Tibial artery (tissue), 4 donors: ENCODE measurements at regions not wholly inside any gene's neighbourhood (a gene's known extent, or its start where the extent isn't known, plus 50 kb on each side); places are given as distances from the start of the nearest gene placed in this dataset.

Source experiments
- DNase-seq, 2 donors: peaks; one replicate each; pipeline ENCODE4 v3.0.0-alpha.2; 2019
- H3K27ac ChIP-seq, 2 donors: fragments of 200-600 bp; sonication (generic) in 1 of 2; 1 replicate in 1 of 2; 2 replicates in 1 of 2; pipeline ENCODE4 v1.5.1; 2018 to 2019; ENCODE audit warnings: mild to moderate bottlenecking in 1 of 2
- H3K27me3 ChIP-seq, 2 donors: fragments of 200-600 bp; sonication (generic) in 1 of 2; one replicate each; pipeline versions ENCODE4 v1.5.1 to v1.6.0; 2016 to 2019
- H3K36me3 ChIP-seq, 3 donors: fragments of 200-600 bp; sonication (generic) in 2 of 3; one replicate each; pipeline ENCODE4 v1.5.1; 2016 to 2019; ENCODE audit warnings: mild to moderate bottlenecking in 2 of 3
- H3K4me1 ChIP-seq, 4 donors: fragments of 200-600 bp; sonication (generic) in 2 of 4; 1 replicate in 3 of 4; 2 replicates in 1 of 4; pipeline ENCODE4 v1.5.1; 2016 to 2019
- H3K4me3 ChIP-seq, 2 donors: fragments of 200-600 bp; sonication (generic) in 1 of 2; 1 replicate in 1 of 2; 2 replicates in 1 of 2; pipeline ENCODE4 v1.5.1; 2018 to 2019; ENCODE audit warnings: mild to moderate bottlenecking in 2 of 2
- H3K9me3 ChIP-seq, 3 donors: fragments of 200-600 bp; sonication (generic) in 1 of 3; one replicate each; pipeline ENCODE4 v1.5.1; 2016 to 2019
- CTCF ChIP-seq, 2 experiments: fragments of 200-600 bp in 1 of 2; fragments of 450-650 bp in 1 of 2; IDR thresholded peaks; one replicate each; pipeline ENCODE4 v1.5.1; 2017 to 2019; ENCODE audit warnings: antibody characterized with exemption in 2 of 2, mild to moderate bottlenecking in 1 of 2, moderate library complexity in 1 of 2
- intact Hi-C: fragments of 100-400 bp; cut with DNase I; formaldehyde crosslinking; loops from one replicate; pipeline ENCODE4 v1.15.0; 2023; ENCODE audit warnings: low total_unique reads

- intact Hi-C loops: no loop called here
- Histone ChIP-seq H3K27me3 (no peaks in the 10 kb centered on the region), H3K36me3 (no peaks in the 10 kb centered on the region), H3K4me3 (no peak overlapping the region), H3K4me1 (no peaks in the 10 kb centered on the region), H3K27ac (no peak overlapping the region), H3K9me3 (no peaks in the 10 kb centered on the region)
- no peak for TF ChIP-seq CTCF (IDR thresholded peaks at IDR 0.05)
- no peak for DNase-seq
These were observed 201.5 kb upstream of the PIRT start for GRCh38 chr17:11039342-11039741.

- Histone ChIP-seq H3K36me3 (no peaks in the 10 kb centered on the region), H3K4me1 (no peaks in the 10 kb centered on the region), H3K9me3 (no peaks in the 10 kb centered on the region), H3K27me3 (no peaks in the 10 kb centered on the region), H3K4me3 (no peak overlapping the region), H3K27ac (no peak overlapping the region)
- TF ChIP-seq CTCF (IDR thresholded peaks at IDR 0.05): no peak
- intact Hi-C loops: no loop called here
- DNase-seq: no peak
These were observed 197.8 kb upstream of the PIRT start for GRCh38 chr17:11035681-11036080.

GRCh38 chr17:11031787-11032186 lies 193.9 kb upstream of the PIRT start:
- intact Hi-C loops: no loop called here
- H3K27ac ChIP-seq: no peak overlapping the region
- no peaks in the 10 kb centered on the region for H3K9me3 ChIP-seq
- no peak for DNase-seq
- H3K36me3 ChIP-seq: no peaks in the 10 kb centered on the region
- H3K4me1 ChIP-seq: no peaks in the 10 kb centered on the region
- no peaks in the 10 kb centered on the region for H3K27me3 ChIP-seq
- no peak for TF ChIP-seq CTCF (IDR thresholded peaks at IDR 0.05)
- H3K4me3 ChIP-seq: no peak overlapping the region

- intact Hi-C loops: no loop called here
- Histone ChIP-seq H3K4me3 (no peak overlapping the region), H3K36me3 (no peaks in the 10 kb centered on the region), H3K4me1 (no peaks in the 10 kb centered on the region), H3K9me3 (no peaks in the 10 kb centered on the region), H3K27ac (no peak overlapping the region), H3K27me3 (no peaks in the 10 kb centered on the region)
- DNase-seq: no peak
- no peak for TF ChIP-seq CTCF (IDR thresholded peaks at IDR 0.05)
These were observed 191.9 kb upstream of the PIRT start for GRCh38 chr17:11029791-11030190.

GRCh38 chr17:11028349-11028748 lies 190.5 kb upstream of the PIRT start:
- no peaks in the 10 kb centered on the region for H3K4me1 ChIP-seq
- intact Hi-C loops: no loop called here
- H3K27ac ChIP-seq: no peak overlapping the region
- no peaks in the 10 kb centered on the region for H3K9me3 ChIP-seq
- no peak for DNase-seq
- H3K27me3 ChIP-seq: no peaks in the 10 kb centered on the region
- no peak overlapping the region for H3K4me3 ChIP-seq
- H3K36me3 ChIP-seq: no peaks in the 10 kb centered on the region
- no peak for TF ChIP-seq CTCF (IDR thresholded peaks at IDR 0.05)

- Histone ChIP-seq H3K9me3 (no peaks in the 10 kb centered on the region), H3K27ac (no peak overlapping the region), H3K36me3 (no peaks in the 10 kb centered on the region), H3K27me3 (no peaks in the 10 kb centered on the region), H3K4me3 (no peak overlapping the region), H3K4me1 (no peaks in the 10 kb centered on the region)
- intact Hi-C loops: no loop called here
- no peak for DNase-seq
- no peak for TF ChIP-seq CTCF (IDR thresholded peaks at IDR 0.05)
These were observed 189.0 kb upstream of the PIRT start for GRCh38 chr17:11026903-11027302.
